ENCODE measurements at regions not wholly inside any gene's neighbourhood (a gene's known extent, or its start where the extent isn't known, plus 50 kb on each side); places are given as distances from the start of the nearest gene placed in this dataset.
"Not testable (repeated sequence)": the region's sequence is repeated elsewhere in the genome, so short reads cannot be mapped to it uniquely, and the experiment has no call there.

- Histone ChIP-seq H3K27ac (ENCODE audit: low read length) (no peak overlapping the region), H3K4me3 (ENCODE audit: low read length) (no peak overlapping the region), H3K36me3 (ENCODE audit: insufficient read depth, low read depth, low read length) (no peaks in the 10 kb centered on the region), H3K9ac (ENCODE audit: low read depth, low read length) (no peak overlapping the region), H3K27me3 (ENCODE audit: insufficient read depth, low read length) (no peaks in the 10 kb centered on the region), H3K4me1 (ENCODE audit: insufficient read depth, low read length) (peaks cover 18% of the 10 kb centered on the region; the same call in 1 of the 2 replicates), H3K9me3 (ENCODE audit: insufficient read depth, low read depth, low read length) (no peaks in the 10 kb centered on the region)
These were observed 192.2 kb downstream of the CPEB2 start for GRCh38 chr4:15194520-15194919.

- Histone ChIP-seq H3K4me1 (ENCODE audit: insufficient read depth, low read length) (peaks cover 18% of the 10 kb centered on the region; the same call in 1 of the 2 replicates), H3K4me3 (ENCODE audit: low read length) (no peak overlapping the region), H3K27me3 (ENCODE audit: insufficient read depth, low read length) (no peaks in the 10 kb centered on the region), H3K9ac (ENCODE audit: low read depth, low read length) (no peak overlapping the region), H3K9me3 (ENCODE audit: insufficient read depth, low read depth, low read length) (no peaks in the 10 kb centered on the region), H3K36me3 (ENCODE audit: insufficient read depth, low read depth, low read length) (no peaks in the 10 kb centered on the region), H3K27ac (ENCODE audit: low read length) (no peak overlapping the region)
These were observed 194.7 kb downstream of the CPEB2 start for GRCh38 chr4:15197005-15197404.

GRCh38 chr4:15198070-15198727, 195.9 kb downstream of the CPEB2 start:
- H3K9ac ChIP-seq (ENCODE audit: low read depth, low read length): peak overlapping the region; percentile 3; the same call in 1 of the 2 replicates
- H3K36me3 ChIP-seq (ENCODE audit: insufficient read depth, low read depth, low read length): no peaks in the 10 kb centered on the region
- H3K27ac ChIP-seq (ENCODE audit: low read length): no peak overlapping the region
- no peaks in the 10 kb centered on the region for H3K9me3 ChIP-seq (ENCODE audit: insufficient read depth, low read depth, low read length)
- peaks cover 18% of the 10 kb centered on the region; the same call in 1 of the 2 replicates for H3K4me1 ChIP-seq (ENCODE audit: insufficient read depth, low read length)
- no peaks in the 10 kb centered on the region for H3K27me3 ChIP-seq (ENCODE audit: insufficient read depth, low read length)
- H3K4me3 ChIP-seq (ENCODE audit: low read length): peak overlapping the region; percentile 39; the same call in 1 of the 2 replicates

GRCh38 chr4:15201782-15202181, 199.5 kb downstream of the CPEB2 start:
- H3K27ac ChIP-seq (ENCODE audit: low read length): no peak overlapping the region
- H3K9ac ChIP-seq (ENCODE audit: low read depth, low read length): no peak overlapping the region
- no peak overlapping the region for H3K4me3 ChIP-seq (ENCODE audit: low read length)
- H3K36me3 ChIP-seq (ENCODE audit: insufficient read depth, low read depth, low read length): no peaks in the 10 kb centered on the region
- peaks cover 11% of the 10 kb centered on the region for H3K9me3 ChIP-seq (ENCODE audit: insufficient read depth, low read depth, low read length)
- peaks cover 18% of the 10 kb centered on the region; the same call in 1 of the 2 replicates for H3K4me1 ChIP-seq (ENCODE audit: insufficient read depth, low read length)
- no peaks in the 10 kb centered on the region for H3K27me3 ChIP-seq (ENCODE audit: insufficient read depth, low read length)

GRCh38 chr4:15202481-15202880, 200.2 kb downstream of the CPEB2 start:
- peaks cover 18% of the 10 kb centered on the region; the same call in 1 of the 2 replicates for H3K4me1 ChIP-seq (ENCODE audit: insufficient read depth, low read length)
- H3K27ac ChIP-seq (ENCODE audit: low read length): no peak overlapping the region
- H3K9ac ChIP-seq (ENCODE audit: low read depth, low read length): no peak overlapping the region
- no peaks in the 10 kb centered on the region for H3K36me3 ChIP-seq (ENCODE audit: insufficient read depth, low read depth, low read length)
- peaks cover 18% of the 10 kb centered on the region for H3K9me3 ChIP-seq (ENCODE audit: insufficient read depth, low read depth, low read length)
- no peaks in the 10 kb centered on the region for H3K27me3 ChIP-seq (ENCODE audit: insufficient read depth, low read length)
- no peak overlapping the region for H3K4me3 ChIP-seq (ENCODE audit: low read length)

GRCh38 chr4:15206526-15206925, 204.2 kb downstream of the CPEB2 start:
- not testable (repeated sequence) for H3K27me3 ChIP-seq (ENCODE audit: insufficient read depth, low read length); H3K9ac ChIP-seq (ENCODE audit: low read depth, low read length); H3K4me1 ChIP-seq (ENCODE audit: insufficient read depth, low read length); H3K4me3 ChIP-seq (ENCODE audit: low read length); H3K36me3 ChIP-seq (ENCODE audit: insufficient read depth, low read depth, low read length); H3K27ac ChIP-seq (ENCODE audit: low read length)
- H3K9me3 ChIP-seq (ENCODE audit: insufficient read depth, low read depth, low read length): peaks cover 20% of the 10 kb centered on the region

- Histone ChIP-seq H3K27me3 (ENCODE audit: insufficient read depth, low read length) (no peaks in the 10 kb centered on the region), H3K9ac (ENCODE audit: low read depth, low read length) (no peak overlapping the region), H3K4me3 (ENCODE audit: low read length) (no peak overlapping the region), H3K27ac (ENCODE audit: low read length) (no peak overlapping the region), H3K9me3 (ENCODE audit: insufficient read depth, low read depth, low read length) (no peaks in the 10 kb centered on the region), H3K36me3 (ENCODE audit: insufficient read depth, low read depth, low read length) (no peaks in the 10 kb centered on the region), H3K4me1 (ENCODE audit: insufficient read depth, low read length) (peaks cover 10% of the 10 kb centered on the region; the same call in 1 of the 2 replicates)
These were observed 211.2 kb downstream of the CPEB2 start for GRCh38 chr4:15213302-15213970.

GRCh38 chr4:15215109-15215508, 212.7 kb upstream of the C1QTNF7 start:
- Histone ChIP-seq H3K4me1 (ENCODE audit: insufficient read depth, low read length) (peaks cover 10% of the 10 kb centered on the region), H3K27me3 (ENCODE audit: insufficient read depth, low read length) (no peaks in the 10 kb centered on the region), H3K27ac (ENCODE audit: low read length) (no peak overlapping the region), H3K36me3 (ENCODE audit: insufficient read depth, low read depth, low read length) (no peaks in the 10 kb centered on the region), H3K4me3 (ENCODE audit: low read length) (no peak overlapping the region), H3K9ac (ENCODE audit: low read depth, low read length) (no peak overlapping the region), H3K9me3 (ENCODE audit: insufficient read depth, low read depth, low read length) (no peaks in the 10 kb centered on the region)

GRCh38 chr4:15226203-15226602, 201.6 kb upstream of the C1QTNF7 start:
- Histone ChIP-seq H3K4me1 (ENCODE audit: insufficient read depth, low read length) (no peaks in the 10 kb centered on the region), H3K9me3 (ENCODE audit: insufficient read depth, low read depth, low read length) (no peaks in the 10 kb centered on the region), H3K27me3 (ENCODE audit: insufficient read depth, low read length) (no peaks in the 10 kb centered on the region), H3K4me3 (ENCODE audit: low read length) (no peak overlapping the region), H3K27ac (ENCODE audit: low read length) (no peak overlapping the region), H3K36me3 (ENCODE audit: insufficient read depth, low read depth, low read length) (no peaks in the 10 kb centered on the region), H3K9ac (ENCODE audit: low read depth, low read length) (no peak overlapping the region)

GRCh38 chr4:15231265-15232091, 196.4 kb upstream of the C1QTNF7 start:
- no peaks in the 10 kb centered on the region for H3K36me3 ChIP-seq (ENCODE audit: insufficient read depth, low read depth, low read length)
- no peaks in the 10 kb centered on the region for H3K27me3 ChIP-seq (ENCODE audit: insufficient read depth, low read length)
- H3K9me3 ChIP-seq (ENCODE audit: insufficient read depth, low read depth, low read length): no peaks in the 10 kb centered on the region
- no peak overlapping the region for H3K4me3 ChIP-seq (ENCODE audit: low read length)
- H3K9ac ChIP-seq (ENCODE audit: low read depth, low read length): no peak overlapping the region
- H3K4me1 ChIP-seq (ENCODE audit: insufficient read depth, low read length): peaks cover 8% of the 10 kb centered on the region; the same call in 1 of the 2 replicates
- H3K27ac ChIP-seq (ENCODE audit: low read length): no peak overlapping the region

- Histone ChIP-seq H3K9me3 (ENCODE audit: insufficient read depth, low read depth, low read length) (no peaks in the 10 kb centered on the region), H3K27ac (ENCODE audit: low read length) (no peak overlapping the region), H3K4me3 (ENCODE audit: low read length) (no peak overlapping the region), H3K9ac (ENCODE audit: low read depth, low read length) (no peak overlapping the region), H3K27me3 (ENCODE audit: insufficient read depth, low read length) (no peaks in the 10 kb centered on the region), H3K4me1 (ENCODE audit: insufficient read depth, low read length) (peaks cover 8% of the 10 kb centered on the region; the same call in 1 of the 2 replicates), H3K36me3 (ENCODE audit: insufficient read depth, low read depth, low read length) (no peaks in the 10 kb centered on the region)
These were observed 195.2 kb upstream of the C1QTNF7 start for GRCh38 chr4:15232366-15233263.
